CD8-positive, alpha-beta memory T cell (primary cell): ENCODE measurements at regions not wholly inside any gene's neighbourhood (a gene's known extent, or its start where the extent isn't known, plus 50 kb on each side); places are given as distances from the start of the nearest gene placed in this dataset.

Experiments
- CTCF ChIA-PET: fragments of 350-600 bp; sonication (Branson Sonifier 250); formaldehyde crosslinking; loops from one replicate; lab custom pipeline; 2021; ENCODE audit warnings: antibody characterized with exemption; lab: Charles Lee
- POLR2A ChIA-PET: fragments of 350-600 bp; sonication (Branson Sonifier 250); formaldehyde crosslinking; loops from one replicate; lab custom pipeline; 2021; ENCODE audit warnings: antibody characterized with exemption; lab: Charles Lee
- DNase-seq, 5 donors: peaks; one replicate each; pipeline versions ENCODE4 v3.0.0 to v3.0.0-alpha.2; 2020 to 2022; ENCODE audit warnings: mixed read lengths in 1 of 5
- H3K27ac ChIP-seq: one replicate; pipeline ENCODE4 v1.7.0; 2013; ENCODE audit warnings: low read depth, mild to moderate bottlenecking, low read length, moderate library complexity
- H3K27me3 ChIP-seq: 2 replicates; pipeline ENCODE4 v1.7.0; 2013; ENCODE audit warnings: low read length, mild to moderate bottlenecking; ENCODE audit not compliant: insufficient read depth, poor library complexity, severe bottlenecking
- H3K36me3 ChIP-seq: 2 replicates; pipeline ENCODE4 v1.7.0; 2013; ENCODE audit warnings: mild to moderate bottlenecking, low read length, moderate library complexity; ENCODE audit not compliant: insufficient read depth
- H3K4me1 ChIP-seq: 2 replicates; pipeline ENCODE4 v1.7.0; 2013; ENCODE audit warnings: mild to moderate bottlenecking, low read length, moderate library complexity; ENCODE audit not compliant: insufficient read depth
- H3K4me3 ChIP-seq: 2 replicates; pipeline ENCODE4 v1.7.0; 2013; ENCODE audit warnings: mild to moderate bottlenecking, low read length
- H3K9me3 ChIP-seq: 2 replicates; pipeline ENCODE4 v1.7.0; 2013; ENCODE audit warnings: mild to moderate bottlenecking, low read length
- H3K27ac Mint-ChIP-seq, 8 donors: one replicate each; pipeline ENCODE4 v1.8.0; 2020 to 2021; ENCODE audit warnings: mixed read lengths in 8 of 8, mild to moderate bottlenecking in 6 of 8, inconsistent platforms in 3 of 8, moderate library complexity in 3 of 8
- H3K27me3 Mint-ChIP-seq, 2 donors: one replicate each; pipeline ENCODE4 v1.8.0; 2020 to 2021; ENCODE audit warnings: mixed read lengths in 2 of 2, mild to moderate bottlenecking in 1 of 2, moderate library complexity in 1 of 2
- H3K36me3 Mint-ChIP-seq, 3 donors: one replicate each; pipeline ENCODE4 v1.8.0; 2020 to 2021; ENCODE audit warnings: mixed read lengths in 3 of 3, inconsistent platforms in 1 of 3, mild to moderate bottlenecking in 1 of 3
- H3K4me1 Mint-ChIP-seq, 3 donors: one replicate each; pipeline ENCODE4 v1.8.0; 2020 to 2021; ENCODE audit warnings: mixed read lengths in 3 of 3, inconsistent platforms in 1 of 3, mild to moderate bottlenecking in 1 of 3
- H3K4me3 Mint-ChIP-seq, 7 donors: one replicate each; pipeline ENCODE4 v1.8.0; 2020 to 2021; ENCODE audit warnings: mixed read lengths in 7 of 7, mild to moderate bottlenecking in 6 of 7, moderate library complexity in 4 of 7, inconsistent platforms in 2 of 7
- H3K9me3 Mint-ChIP-seq, 5 donors: one replicate each; pipeline ENCODE4 v1.8.0; 2020 to 2022; ENCODE audit warnings: mixed read lengths in 5 of 5, mild to moderate bottlenecking in 3 of 5, moderate library complexity in 2 of 5, inconsistent platforms in 1 of 5

- H3K4me1 Mint-ChIP-seq = peaks cover 8 to 15% (median 14%) of the 10 kb centered on the region in 3 donors
- POLR2A ChIA-PET = no interaction called here
- Histone ChIP-seq H3K4me1 (peaks cover 15% of the 10 kb centered on the region), H3K36me3 (no peaks in the 10 kb centered on the region), H3K4me3 (no peak overlapping the region), H3K9me3 (no peaks in the 10 kb centered on the region), H3K27me3 (no peaks in the 10 kb centered on the region), H3K27ac (no peak overlapping the region)
- DNase-seq = no peak
- no peaks in the 10 kb centered on the region for H3K36me3 Mint-ChIP-seq
- no peaks in the 10 kb centered on the region for H3K9me3 Mint-ChIP-seq
- CTCF ChIA-PET = no interaction called here
- peaks cover 0 to 2% of the 10 kb centered on the region in 2 donors for H3K27me3 Mint-ChIP-seq
- no peak overlapping the region for H3K4me3 Mint-ChIP-seq
- no peak overlapping the region for H3K27ac Mint-ChIP-seq
Measured at GRCh38 chr9:89705651-89706050, 100.8 kb downstream of the GADD45G start.

GRCh38 chr9:89706086-89706485 lies 101.3 kb downstream of the GADD45G start:
- H3K36me3 Mint-ChIP-seq = no peaks in the 10 kb centered on the region
- Histone ChIP-seq H3K27me3 (no peaks in the 10 kb centered on the region), H3K4me3 (no peak overlapping the region), H3K9me3 (no peaks in the 10 kb centered on the region), H3K27ac (no peak overlapping the region), H3K4me1 (peaks cover 11% of the 10 kb centered on the region), H3K36me3 (no peaks in the 10 kb centered on the region)
- no peak overlapping the region for H3K27ac Mint-ChIP-seq
- POLR2A ChIA-PET = no interaction called here
- no peaks in the 10 kb centered on the region for H3K9me3 Mint-ChIP-seq
- DNase-seq = no peak
- H3K4me3 Mint-ChIP-seq = no peak overlapping the region
- CTCF ChIA-PET = no interaction called here
- H3K27me3 Mint-ChIP-seq = peaks cover 0 to 2% of the 10 kb centered on the region in 2 donors
- H3K4me1 Mint-ChIP-seq = peaks cover 6 to 11% (median 10%) of the 10 kb centered on the region in 3 donors

DNA sequence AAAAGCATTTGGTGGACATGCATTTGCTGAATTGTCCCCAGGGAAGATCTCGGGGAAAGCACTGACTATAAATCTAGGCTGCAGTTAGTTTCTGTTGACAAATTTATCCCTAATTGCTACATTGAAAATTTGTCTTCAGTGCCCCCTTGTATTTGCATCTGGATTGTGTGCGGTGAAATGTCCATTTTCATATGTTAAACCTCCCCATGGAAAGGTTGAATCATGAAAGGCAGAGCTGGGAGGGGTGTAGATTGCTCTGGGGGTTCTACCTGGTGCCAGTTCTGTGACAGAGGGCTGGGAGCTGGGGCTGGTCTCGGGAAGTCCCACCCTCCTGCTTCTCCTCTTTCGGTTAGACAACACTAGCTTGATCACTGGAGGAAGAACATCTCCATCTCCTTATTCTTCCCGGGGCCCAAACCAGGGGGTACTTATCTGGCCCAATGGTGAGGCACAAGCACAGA lies 101.9 kb downstream of the GADD45G start:
- Histone ChIP-seq H3K9me3 (no peaks in the 10 kb centered on the region), H3K27ac (no peak overlapping the region), H3K36me3 (no peaks in the 10 kb centered on the region), H3K4me3 (no peak overlapping the region), H3K27me3 (no peaks in the 10 kb centered on the region), H3K4me1 (peaks cover 4% of the 10 kb centered on the region)
- Mint-ChIP-seq H3K27ac (no peak overlapping the region), H3K9me3 (no peaks in the 10 kb centered on the region), H3K27me3 (peaks cover 0 to under 1% of the 10 kb centered on the region in 2 donors), H3K4me1 (peaks cover 3 to 4% (median 3%) of the 10 kb centered on the region in 3 donors), H3K36me3 (no peaks in the 10 kb centered on the region), H3K4me3 (no peak overlapping the region)
- CTCF ChIA-PET = no interaction called here
- DNase-seq = no peak
- POLR2A ChIA-PET = no interaction called here

DNA sequence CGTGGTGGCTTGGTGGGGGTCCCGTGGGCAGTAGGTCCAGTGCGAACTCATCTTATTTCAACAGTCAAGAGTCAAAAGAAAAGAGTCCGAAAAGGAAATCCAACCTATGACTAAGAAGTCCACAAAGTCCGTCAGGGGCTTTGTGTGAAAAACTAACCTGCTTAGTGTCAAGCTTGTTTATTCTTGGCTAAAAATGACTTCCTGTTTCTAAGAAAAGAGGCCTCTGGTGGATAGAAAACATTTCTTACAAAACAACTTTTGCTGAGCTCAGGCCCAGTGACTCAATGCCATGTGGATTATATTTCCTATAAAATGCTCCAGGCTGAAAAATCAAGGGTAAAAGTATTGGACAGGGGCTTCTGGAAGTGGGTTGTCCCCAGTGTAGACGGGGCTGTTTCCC lies 105.9 kb downstream of the GADD45G start:
- no peaks in the 10 kb centered on the region for H3K36me3 ChIP-seq
- Mint-ChIP-seq H3K4me3 (no peak overlapping the region), H3K36me3 (no peaks in the 10 kb centered on the region), H3K4me1 (peaks cover 9 to 20% (median 12%) of the 10 kb centered on the region in 3 donors), H3K9me3 (no peaks in the 10 kb centered on the region), H3K27me3 (no peaks in the 10 kb centered on the region), H3K27ac (no peak overlapping the region)
- no peaks in the 10 kb centered on the region for H3K9me3 ChIP-seq
- no peak overlapping the region for H3K27ac ChIP-seq
- ChIA-PET POLR2A (no interaction called here), CTCF (interaction anchor here (1.0 to 1.2 kb wide), 2 partner anchors 9 to 10 kb away, joined by 3 to 4 read pairs; no protein-coding TSS in a partner anchor)
- no peak overlapping the region for H3K4me3 ChIP-seq
- no peak for DNase-seq
- peaks cover 10% of the 10 kb centered on the region for H3K4me1 ChIP-seq
- H3K27me3 ChIP-seq = no peaks in the 10 kb centered on the region

- Histone ChIP-seq H3K27me3 (no peaks in the 10 kb centered on the region), H3K4me3 (no peak overlapping the region), H3K9me3 (no peaks in the 10 kb centered on the region), H3K4me1 (peaks cover 10% of the 10 kb centered on the region), H3K27ac (no peak overlapping the region), H3K36me3 (no peaks in the 10 kb centered on the region)
- POLR2A ChIA-PET = interaction anchor here (0.5 kb wide), 1 partner anchor 29 kb away, joined by 3 read pairs; no protein-coding TSS in a partner anchor
- Mint-ChIP-seq H3K4me1 (peaks cover 11 to 24% (median 15%) of the 10 kb centered on the region in 3 donors), H3K4me3 (no peak overlapping the region), H3K27me3 (no peaks in the 10 kb centered on the region), H3K36me3 (no peaks in the 10 kb centered on the region), H3K9me3 (no peaks in the 10 kb centered on the region), H3K27ac (no peak overlapping the region)
- CTCF ChIA-PET = no interaction called here
- DNase-seq = no peak
Measured at GRCh38 chr9:89711866-89712265, 107.1 kb downstream of the GADD45G start.

- no peaks in the 10 kb centered on the region for H3K9me3 Mint-ChIP-seq
- Histone ChIP-seq H3K36me3 (no peaks in the 10 kb centered on the region), H3K27ac (no peak overlapping the region), H3K27me3 (no peaks in the 10 kb centered on the region), H3K9me3 (no peaks in the 10 kb centered on the region), H3K4me1 (peaks cover 10% of the 10 kb centered on the region), H3K4me3 (no peak overlapping the region)
- H3K27me3 Mint-ChIP-seq = no peaks in the 10 kb centered on the region
- POLR2A ChIA-PET = interaction anchor here (0.5 kb wide), 1 partner anchor 29 kb away, joined by 3 read pairs; no protein-coding TSS in a partner anchor
- no peak for DNase-seq
- no peak overlapping the region for H3K4me3 Mint-ChIP-seq
- H3K4me1 Mint-ChIP-seq = peaks cover 11 to 24% (median 15%) of the 10 kb centered on the region in 3 donors
- no peaks in the 10 kb centered on the region for H3K36me3 Mint-ChIP-seq
- no peak overlapping the region for H3K27ac Mint-ChIP-seq
- CTCF ChIA-PET = no interaction called here
Measured at GRCh38 chr9:89712283-89712682, 107.5 kb downstream of the GADD45G start.

DNA sequence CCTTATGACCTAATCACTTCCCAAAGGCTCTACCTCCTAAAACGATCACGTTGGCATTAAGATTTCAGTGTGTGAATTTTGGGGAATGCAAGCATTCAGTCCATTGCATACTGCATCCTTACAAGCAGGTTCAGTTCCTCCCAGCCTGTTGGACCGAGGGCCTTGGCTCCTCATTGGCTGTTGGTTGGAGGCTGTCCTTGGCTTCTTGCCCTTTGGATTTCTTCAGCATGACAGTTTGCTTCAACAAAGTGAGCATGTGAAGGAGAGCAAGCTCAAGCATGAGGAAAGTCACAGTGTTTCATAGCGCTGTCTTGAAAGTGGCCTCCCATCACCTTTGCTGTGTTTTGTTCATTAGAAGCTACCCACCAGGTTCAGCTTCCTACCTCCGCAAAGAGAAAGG lies 109.5 kb downstream of the GADD45G start:
- DNase-seq = no peak
- H3K9me3 ChIP-seq = no peaks in the 10 kb centered on the region
- ChIA-PET POLR2A (no interaction called here), CTCF (no interaction called here)
- H3K4me3 ChIP-seq = no peak overlapping the region
- no peak overlapping the region for H3K27ac ChIP-seq
- Mint-ChIP-seq H3K27me3 (no peaks in the 10 kb centered on the region), H3K9me3 (no peaks in the 10 kb centered on the region), H3K4me1 (peaks cover 11 to 24% (median 15%) of the 10 kb centered on the region in 3 donors), H3K27ac (no peak overlapping the region), H3K4me3 (peak overlapping the region in 1 of 7 donors; percentile 3), H3K36me3 (no peaks in the 10 kb centered on the region)
- H3K36me3 ChIP-seq = no peaks in the 10 kb centered on the region
- no peaks in the 10 kb centered on the region for H3K27me3 ChIP-seq
- peaks cover 10% of the 10 kb centered on the region for H3K4me1 ChIP-seq

GRCh38 chr9:89715318-89715858 lies 110.6 kb downstream of the GADD45G start:
- H3K4me3 ChIP-seq = no peak overlapping the region
- H3K4me1 ChIP-seq = peaks cover 10% of the 10 kb centered on the region
- H3K4me3 Mint-ChIP-seq = peak overlapping the region in 2 of 7 donors; percentile 8 to 42
- DNase-seq = no peak
- ChIA-PET CTCF (no interaction called here), POLR2A (no interaction called here)
- H3K27ac ChIP-seq = no peak overlapping the region
- no peaks in the 10 kb centered on the region for H3K27me3 ChIP-seq
- H3K9me3 Mint-ChIP-seq = no peaks in the 10 kb centered on the region
- H3K27ac Mint-ChIP-seq = peak overlapping the region in 5 of 8 donors; percentile 8 to 73 (median 12)
- H3K36me3 Mint-ChIP-seq = no peaks in the 10 kb centered on the region
- H3K36me3 ChIP-seq = no peaks in the 10 kb centered on the region
- peaks cover 11 to 24% (median 15%) of the 10 kb centered on the region in 3 donors for H3K4me1 Mint-ChIP-seq
- no peaks in the 10 kb centered on the region for H3K27me3 Mint-ChIP-seq
- H3K9me3 ChIP-seq = no peaks in the 10 kb centered on the region
